COLO829 (cell line): ENCODE measurements at regions not wholly inside any gene's neighbourhood (a gene's known extent, or its start where the extent isn't known, plus 50 kb on each side); places are given as distances from the start of the nearest gene placed in this dataset.

Experiments
- DNase-seq: peaks from one replicate; pipeline ENCODE4 v3.0.0; 2012; ENCODE audit warnings: low spot score

- no peak for DNase-seq
Observed at GRCh38 chr4:30314001-30314400, 406.2 kb upstream of the PCDH7 start.

DNA sequence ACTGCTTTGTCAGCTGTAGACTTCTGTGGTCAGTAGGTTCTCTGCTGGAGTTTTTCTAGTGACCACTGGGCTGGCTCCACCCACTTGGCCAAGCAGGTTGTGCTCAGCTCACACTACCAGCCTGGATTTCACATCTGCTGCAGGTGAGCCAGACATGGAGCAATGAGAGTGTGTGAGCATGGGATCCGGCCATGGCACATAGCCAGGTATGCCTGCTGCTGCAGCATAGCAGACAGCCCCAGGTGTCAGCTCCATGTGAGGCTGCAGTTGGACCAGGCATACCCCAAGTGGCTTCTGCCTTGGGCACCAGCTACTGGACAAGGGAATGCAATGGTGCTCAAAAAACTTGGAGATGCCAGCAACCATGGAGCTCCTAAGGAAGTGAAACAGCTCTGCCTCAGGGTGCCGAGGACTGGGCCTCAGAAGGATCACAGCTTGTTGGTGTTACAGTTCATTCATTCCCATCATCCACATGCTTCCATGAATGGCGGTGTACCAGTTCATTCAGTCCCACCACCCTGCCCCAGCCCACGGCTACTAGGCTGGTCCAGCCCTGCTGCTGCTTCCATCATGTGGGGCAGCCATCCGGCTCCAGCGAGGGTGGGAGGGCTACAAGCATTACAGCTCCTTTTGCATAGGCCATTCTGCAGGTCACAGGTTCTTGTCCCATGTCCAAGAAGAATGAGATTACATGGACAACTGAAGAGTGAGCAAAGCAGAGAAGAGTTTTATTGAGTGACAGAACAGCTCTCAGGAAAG lies 389.1 kb upstream of the PCDH7 start:
- DNase-seq: no peak

GRCh38 chr4:30341731-30342130 lies 378.4 kb upstream of the PCDH7 start:
- DNase-seq: no peak

DNA sequence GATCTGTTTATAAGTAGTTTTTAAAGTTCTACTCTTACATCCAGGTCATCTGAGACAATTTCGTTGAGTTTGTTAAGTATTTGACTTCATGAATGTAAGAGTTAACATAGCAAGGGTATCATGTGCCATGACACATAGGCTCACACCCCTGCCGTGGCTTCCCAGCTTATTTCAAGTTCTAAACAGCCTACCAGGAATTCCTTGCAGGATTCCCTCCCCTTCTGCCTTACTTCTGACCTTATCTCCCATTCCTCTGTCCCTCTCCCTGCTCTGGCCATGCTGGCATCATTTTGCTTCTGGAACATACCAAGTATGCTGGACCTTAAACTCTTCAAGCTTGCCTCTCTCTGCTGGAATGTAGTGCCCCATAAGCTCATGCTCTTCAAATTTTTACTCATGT lies 369.9 kb upstream of the PCDH7 start:
- no peak for DNase-seq

DNA sequence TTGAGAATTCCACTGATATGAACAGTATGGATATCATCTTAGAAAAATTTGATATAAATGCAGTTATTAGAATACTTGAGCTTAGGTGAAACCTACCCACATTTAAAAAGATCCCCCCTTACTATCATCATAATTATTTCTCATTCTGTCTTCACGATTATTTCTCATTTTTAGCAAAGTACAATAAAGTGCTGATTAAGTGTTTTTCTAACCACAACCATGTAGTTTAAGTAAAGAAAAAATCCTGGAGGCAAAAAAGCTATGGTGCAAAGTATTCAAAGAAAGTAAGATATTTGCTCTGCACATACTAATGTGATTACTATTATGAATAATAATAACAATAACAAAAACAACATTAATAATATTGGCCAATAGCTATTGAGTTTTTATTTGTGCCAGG lies 365.6 kb upstream of the PCDH7 start:
- DNase-seq: no peak

- no peak for DNase-seq
Observed at GRCh38 chr4:30362436-30362835, 357.7 kb upstream of the PCDH7 start.

- no peak for DNase-seq
Observed at GRCh38 chr4:30370105-30370504, 350.1 kb upstream of the PCDH7 start.

- DNase-seq: peak; percentile 14
Observed at GRCh38 chr4:30380404-30380998, 339.7 kb upstream of the PCDH7 start.

DNA sequence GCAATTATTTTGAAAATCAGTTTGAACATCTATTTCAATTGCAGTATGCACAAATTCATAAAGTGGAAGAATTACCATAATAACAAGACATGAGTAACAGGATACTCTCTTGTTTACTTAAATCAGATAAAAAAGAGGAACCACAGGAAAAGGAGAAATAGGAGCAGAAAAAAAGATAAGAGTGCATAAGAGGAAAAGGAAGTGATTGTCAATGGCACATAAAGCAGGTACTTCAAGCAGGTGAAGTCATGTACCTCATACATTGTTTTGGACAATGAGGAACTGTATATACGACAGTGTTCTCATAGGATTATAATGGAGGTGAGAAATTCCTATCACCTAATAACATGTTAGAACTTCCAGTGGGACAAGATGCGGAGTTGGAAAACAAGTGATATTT lies 334.5 kb upstream of the PCDH7 start:
- DNase-seq: no peak

GRCh38 chr4:30386266-30386895 lies 333.8 kb upstream of the PCDH7 start:
- no peak for DNase-seq

DNA sequence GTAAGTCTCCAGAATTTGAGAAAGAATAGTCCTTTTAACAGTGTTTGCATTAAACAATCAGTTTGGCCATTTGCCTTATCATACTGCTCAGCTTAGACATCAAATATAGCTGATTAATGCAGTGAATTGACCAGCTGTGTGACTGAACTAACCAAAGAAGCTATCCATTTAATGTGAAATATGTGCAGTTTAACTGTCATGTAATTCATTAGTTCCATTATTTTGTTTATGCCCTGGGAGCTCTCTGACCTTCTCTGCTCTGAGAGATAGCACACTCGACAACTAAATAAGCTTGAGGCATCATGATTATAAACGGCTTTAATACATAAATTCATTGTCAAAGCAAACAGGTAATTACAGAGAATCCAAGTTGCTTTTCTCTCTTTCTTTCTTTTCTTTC lies 324.3 kb upstream of the PCDH7 start:
- DNase-seq: no peak

DNA sequence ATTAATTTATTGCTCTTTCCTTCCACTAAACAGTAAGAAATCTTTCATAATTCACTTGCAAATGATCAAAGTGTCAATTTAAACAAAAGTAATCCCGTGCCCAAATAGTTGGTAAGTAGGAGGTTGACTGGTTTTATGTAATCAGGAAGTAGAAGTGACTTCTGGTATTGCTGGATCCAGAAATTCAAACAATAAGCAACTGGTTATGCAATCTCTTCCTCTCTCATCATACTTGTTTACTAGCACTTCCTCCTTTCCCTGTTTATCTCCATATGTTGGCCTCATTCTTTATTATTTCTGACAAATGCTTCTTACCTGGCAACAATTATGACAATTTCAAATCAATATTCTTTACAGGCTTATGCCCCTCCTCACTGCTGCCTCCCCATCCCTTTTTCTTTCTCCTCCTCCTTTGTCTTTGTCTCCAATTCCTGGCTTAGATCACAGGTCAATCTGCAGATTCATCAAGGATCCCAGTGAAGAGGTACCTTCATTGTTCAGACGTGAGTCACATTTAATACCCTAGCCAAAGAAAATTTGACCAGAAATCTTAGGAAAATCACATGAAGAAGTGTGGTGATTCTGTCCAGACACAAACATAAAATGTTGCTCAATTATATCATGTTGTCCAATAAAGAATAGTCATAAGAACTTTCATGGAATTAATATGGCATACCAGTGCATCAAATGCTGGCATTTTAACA lies 323.2 kb upstream of the PCDH7 start:
- no peak for DNase-seq

GRCh38 chr4:30399476-30399875 lies 320.7 kb upstream of the PCDH7 start:
- DNase-seq: no peak

GRCh38 chr4:30402276-30402675 lies 317.9 kb upstream of the PCDH7 start:
- DNase-seq: no peak

GRCh38 chr4:30413915-30414314 lies 306.3 kb upstream of the PCDH7 start:
- DNase-seq: no peak

DNA sequence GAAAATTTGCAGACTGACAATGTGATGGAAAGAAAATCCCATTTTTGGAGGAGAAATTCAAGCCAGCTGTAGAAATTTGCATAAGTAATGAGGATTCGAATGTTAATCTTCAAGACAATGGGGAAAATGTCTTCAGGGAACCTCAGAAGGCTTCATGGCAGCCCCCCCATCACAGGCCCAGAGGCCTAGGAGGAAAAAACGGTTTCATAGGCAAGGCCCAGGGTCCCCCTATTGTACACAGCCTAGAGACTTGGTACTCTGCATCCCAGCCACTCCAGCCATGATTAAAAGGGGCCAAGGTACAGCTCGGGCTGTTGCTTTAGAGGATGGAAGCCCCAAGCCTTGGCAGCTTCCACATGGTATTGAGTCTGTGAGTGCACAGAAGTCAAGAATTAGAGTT lies 303.6 kb upstream of the PCDH7 start:
- DNase-seq: no peak

- DNase-seq: no peak
Observed at GRCh38 chr4:30427932-30428331, 292.2 kb upstream of the PCDH7 start.

- peak; percentile 62 for DNase-seq
Observed at GRCh38 chr4:30429813-30430761, 290.1 kb upstream of the PCDH7 start.

- no peak for DNase-seq
Observed at GRCh38 chr4:30434656-30435055, 285.5 kb upstream of the PCDH7 start.

DNA sequence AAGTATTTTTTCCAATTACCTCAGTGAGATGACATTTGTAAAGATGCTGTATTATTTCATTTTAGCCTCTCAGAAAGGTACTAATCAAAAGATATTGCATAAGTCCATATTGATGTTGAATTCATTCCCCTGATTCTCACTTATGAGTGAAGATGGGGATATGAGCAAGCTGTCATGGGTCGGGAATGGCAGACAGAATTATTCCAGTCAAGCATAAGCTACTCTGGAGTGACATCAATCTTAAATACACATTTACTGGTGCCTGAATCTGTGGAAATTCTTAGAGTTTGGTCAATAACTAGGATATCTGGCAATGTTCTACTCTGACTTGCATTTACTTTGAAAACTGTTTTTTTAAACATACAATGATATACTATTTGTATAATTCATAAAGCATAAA lies 283.8 kb upstream of the PCDH7 start:
- DNase-seq: no peak

GRCh38 chr4:30437316-30437715 lies 282.9 kb upstream of the PCDH7 start:
- DNase-seq: no peak

GRCh38 chr4:30443289-30443688 lies 276.9 kb upstream of the PCDH7 start:
- DNase-seq: no peak
